ENCODE measurements at regions not wholly inside any gene's neighbourhood (a gene's known extent, or its start where the extent isn't known, plus 50 kb on each side); places are given as distances from the start of the nearest gene placed in this dataset.

DNA sequence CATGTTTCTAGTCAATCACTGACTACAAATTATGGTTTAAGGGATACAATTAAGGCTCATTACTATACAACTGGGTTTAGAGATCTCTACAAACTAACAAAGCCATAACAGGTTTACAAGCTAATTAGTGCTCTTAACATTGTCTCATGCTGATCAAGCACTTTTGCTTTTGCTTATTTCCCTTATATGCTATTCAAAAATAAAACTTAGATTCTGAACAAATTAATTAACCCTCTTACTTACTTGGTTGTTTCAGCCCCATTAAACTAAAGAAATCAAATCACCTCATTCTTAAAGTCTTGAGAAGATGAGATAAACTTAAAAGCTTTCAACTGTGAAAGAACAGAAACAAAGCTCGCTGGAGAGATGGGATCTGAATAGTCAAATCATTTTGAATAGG lies 2024.5 kb upstream of the ADGRL3 start:
- WGBS, 5 donors, result 0 to 82% (median 68%) methylated on average over 1 of the region's 1 CpG
- H3K27ac ChIP-seq, result no peak overlapping the region
- intact Hi-C loops (cut with DNase I; ENCODE audit: low total_unique reads), result no loop called here
- no peak for DNase-seq
- H3K27me3 ChIP-seq, result no peaks in the 10 kb centered on the region
- H3K9me3 ChIP-seq, result no peaks in the 10 kb centered on the region
- no peak overlapping the region for H3K4me3 ChIP-seq
- TF ChIP-seq POLR2A (IDR thresholded peaks at IDR 0.05) (no peak), POLR2AphosphoS5 (IDR thresholded peaks at IDR 0.05) (no peak)
- H3K36me3 ChIP-seq, result no peaks in the 10 kb centered on the region
- no peaks in the 10 kb centered on the region for H3K4me1 ChIP-seq

DNA sequence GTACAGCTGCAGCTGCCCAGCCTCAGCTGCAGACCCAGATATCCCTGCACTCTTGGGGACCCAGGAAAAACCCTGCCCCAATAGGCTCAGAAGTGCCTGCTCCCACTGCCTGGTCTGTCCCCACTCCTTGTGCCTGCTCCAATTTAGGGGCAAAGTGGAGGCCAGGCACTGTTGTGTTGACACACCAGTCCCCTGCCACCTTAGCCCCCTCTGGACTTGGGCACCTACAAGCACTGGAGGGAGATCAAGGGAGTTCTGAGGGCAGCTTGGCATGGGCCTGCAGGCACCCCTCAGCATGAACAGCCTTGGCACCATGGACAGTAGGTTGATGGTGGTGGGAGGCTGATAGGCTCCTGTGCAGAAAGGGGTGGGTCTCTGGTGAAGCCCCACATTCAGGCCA lies 2020.8 kb upstream of the ADGRL3 start:
- intact Hi-C loops (cut with DNase I; ENCODE audit: low total_unique reads), result no loop called here
- Histone ChIP-seq H3K9me3 (no peaks in the 10 kb centered on the region), H3K27ac (no peak overlapping the region), H3K27me3 (no peaks in the 10 kb centered on the region), H3K4me1 (no peaks in the 10 kb centered on the region), H3K36me3 (no peaks in the 10 kb centered on the region), H3K4me3 (no peak overlapping the region)
- no peak for DNase-seq
- TF ChIP-seq POLR2A (IDR thresholded peaks at IDR 0.05), result no peak

DNA sequence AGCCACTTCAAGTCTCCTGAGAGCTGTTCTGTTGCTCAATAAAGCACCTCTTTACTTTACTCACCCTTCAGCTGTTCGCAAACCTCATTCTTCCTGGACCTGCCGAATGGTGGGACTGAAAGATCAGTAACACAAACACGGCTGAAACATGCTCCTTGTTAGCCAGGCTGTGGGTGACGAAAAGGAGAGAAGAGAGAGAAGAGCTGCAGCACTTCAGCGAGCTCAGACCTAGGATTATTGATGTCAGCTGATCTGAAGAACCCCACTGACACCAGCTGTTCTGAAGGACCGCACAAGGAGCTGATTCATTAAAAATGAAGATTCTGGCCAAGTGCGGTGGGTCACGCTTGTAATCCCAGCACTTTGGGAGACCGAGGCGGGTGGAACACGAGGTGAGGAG lies 2020.0 kb upstream of the ADGRL3 start:
- Histone ChIP-seq H3K4me1 (no peaks in the 10 kb centered on the region), H3K27ac (no peak overlapping the region), H3K27me3 (no peaks in the 10 kb centered on the region), H3K4me3 (no peak overlapping the region), H3K9me3 (no peaks in the 10 kb centered on the region), H3K36me3 (no peaks in the 10 kb centered on the region)
- no peak for DNase-seq
- 71 to 80% (median 76%) methylated on average over 11 of the region's 11 CpGs for WGBS, 5 donors
- intact Hi-C loops (cut with DNase I; ENCODE audit: low total_unique reads), result no loop called here
- TF ChIP-seq, protein P1, sequence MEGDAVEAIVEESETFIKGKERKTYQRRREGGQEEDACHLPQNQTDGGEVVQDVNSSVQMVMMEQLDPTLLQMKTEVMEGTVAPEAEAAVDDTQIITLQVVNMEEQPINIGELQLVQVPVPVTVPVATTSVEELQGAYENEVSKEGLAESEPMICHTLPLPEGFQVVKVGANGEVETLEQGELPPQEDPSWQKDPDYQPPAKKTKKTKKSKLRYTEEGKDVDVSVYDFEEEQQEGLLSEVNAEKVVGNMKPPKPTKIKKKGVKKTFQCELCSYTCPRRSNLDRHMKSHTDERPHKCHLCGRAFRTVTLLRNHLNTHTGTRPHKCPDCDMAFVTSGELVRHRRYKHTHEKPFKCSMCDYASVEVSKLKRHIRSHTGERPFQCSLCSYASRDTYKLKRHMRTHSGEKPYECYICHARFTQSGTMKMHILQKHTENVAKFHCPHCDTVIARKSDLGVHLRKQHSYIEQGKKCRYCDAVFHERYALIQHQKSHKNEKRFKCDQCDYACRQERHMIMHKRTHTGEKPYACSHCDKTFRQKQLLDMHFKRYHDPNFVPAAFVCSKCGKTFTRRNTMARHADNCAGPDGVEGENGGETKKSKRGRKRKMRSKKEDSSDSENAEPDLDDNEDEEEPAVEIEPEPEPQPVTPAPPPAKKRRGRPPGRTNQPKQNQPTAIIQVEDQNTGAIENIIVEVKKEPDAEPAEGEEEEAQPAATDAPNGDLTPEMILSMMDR (IDR thresholded peaks at IDR 0.05), result no peak
- TF ChIP-seq EP300 (IDR thresholded peaks at IDR 0.05) (no peak), POLR2A (IDR thresholded peaks at IDR 0.05) (no peak), POLR2AphosphoS5 (IDR thresholded peaks at IDR 0.05) (no peak)

DNA sequence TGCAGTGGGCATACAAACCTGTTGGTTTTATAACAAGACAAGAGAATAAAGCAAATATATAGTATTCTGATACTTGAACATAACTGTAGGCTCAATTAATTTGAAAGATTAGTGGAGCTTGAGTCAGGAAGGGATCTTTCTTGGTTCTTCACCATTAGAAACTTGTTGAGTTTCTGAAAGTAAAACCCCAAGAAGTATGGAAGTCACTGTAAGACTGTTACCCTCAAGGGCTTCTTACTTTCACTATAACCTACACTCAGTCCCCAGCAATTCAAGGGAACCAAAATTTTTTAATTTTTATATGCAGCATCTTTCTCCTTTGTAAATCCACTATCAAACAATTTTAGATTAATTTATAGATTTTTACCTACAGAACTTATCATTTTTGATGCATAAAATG lies 2019.2 kb upstream of the ADGRL3 start:
- Histone ChIP-seq H3K4me1 (no peaks in the 10 kb centered on the region), H3K27ac (no peak overlapping the region), H3K27me3 (no peaks in the 10 kb centered on the region), H3K9me3 (no peaks in the 10 kb centered on the region), H3K36me3 (no peaks in the 10 kb centered on the region), H3K4me3 (no peak overlapping the region)
- intact Hi-C loops (cut with DNase I; ENCODE audit: low total_unique reads), result no loop called here
- DNase-seq, result no peak
- TF ChIP-seq, protein P1 (IDR thresholded peaks at IDR 0.05), result no peak
- TF ChIP-seq EP300 (IDR thresholded peaks at IDR 0.05) (no peak), POLR2A (IDR thresholded peaks at IDR 0.05) (no peak), POLR2AphosphoS5 (IDR thresholded peaks at IDR 0.05) (no peak)

DNA sequence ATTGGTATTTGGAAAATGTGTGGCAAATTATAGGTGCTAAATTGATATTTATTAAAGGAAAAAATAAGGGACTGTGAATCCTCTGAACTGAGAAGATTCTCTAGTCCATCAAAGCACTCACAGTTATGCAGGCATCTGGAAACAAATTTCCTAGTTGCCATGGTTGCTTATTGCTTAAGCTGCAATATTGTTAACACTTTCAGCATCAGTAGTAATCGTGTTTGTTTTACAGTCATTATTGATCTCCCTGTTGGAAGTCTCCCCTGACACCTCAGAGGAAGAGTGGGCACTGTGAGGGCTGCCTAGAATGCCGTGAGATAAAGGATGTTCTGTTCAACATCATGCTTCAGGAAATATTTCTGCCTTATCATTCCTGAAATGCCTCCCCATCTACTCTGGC lies 2004.3 kb upstream of the ADGRL3 start:
- no peak overlapping the region for H3K27ac ChIP-seq
- TF ChIP-seq, protein P1 (IDR thresholded peaks at IDR 0.05), result no peak
- TF ChIP-seq EP300 (IDR thresholded peaks at IDR 0.05), result no peak
- TF ChIP-seq POLR2A (IDR thresholded peaks at IDR 0.05), result no peak
- no peak for TF ChIP-seq POLR2AphosphoS5 (IDR thresholded peaks at IDR 0.05)
- H3K36me3 ChIP-seq, result no peaks in the 10 kb centered on the region
- intact Hi-C loops (cut with DNase I; ENCODE audit: low total_unique reads), result no loop called here
- peak in 1 of 2 donors; percentile 9 for DNase-seq
- H3K9me3 ChIP-seq, result no peaks in the 10 kb centered on the region
- no peaks in the 10 kb centered on the region for H3K4me1 ChIP-seq
- H3K4me3 ChIP-seq, result no peak overlapping the region
- 27 to 44% (median 34%) methylated on average over 2 of the region's 2 CpGs for WGBS, 5 donors
- no peaks in the 10 kb centered on the region for H3K27me3 ChIP-seq

DNA sequence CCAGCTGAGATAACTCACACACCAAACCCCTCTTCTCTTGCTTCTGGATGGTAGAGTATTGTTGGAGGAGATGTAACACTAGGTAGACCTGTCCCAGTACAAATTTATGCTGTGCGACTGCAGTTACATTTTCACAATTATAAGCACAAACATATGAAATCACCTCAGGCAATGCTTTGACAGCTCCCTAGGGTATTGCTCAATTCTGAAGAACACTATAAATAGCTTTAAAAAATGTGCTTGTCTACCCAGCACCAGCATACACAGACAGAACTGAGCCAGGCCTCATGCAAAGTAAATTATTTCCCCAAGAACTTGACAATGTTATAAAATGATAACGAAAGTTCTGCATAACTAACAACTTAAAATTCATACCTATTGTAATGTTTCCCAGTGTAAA lies 1999.1 kb upstream of the ADGRL3 start:
- TF ChIP-seq, protein P1 (IDR thresholded peaks at IDR 0.05), result no peak
- TF ChIP-seq POLR2AphosphoS5 (IDR thresholded peaks at IDR 0.05) (no peak), EP300 (IDR thresholded peaks at IDR 0.05) (no peak), POLR2A (IDR thresholded peaks at IDR 0.05) (no peak)
- intact Hi-C loops (cut with DNase I; ENCODE audit: low total_unique reads), result no loop called here
- DNase-seq, result no peak
- Histone ChIP-seq H3K27ac (no peak overlapping the region), H3K36me3 (no peaks in the 10 kb centered on the region), H3K9me3 (no peaks in the 10 kb centered on the region), H3K27me3 (no peaks in the 10 kb centered on the region), H3K4me3 (no peak overlapping the region), H3K4me1 (no peaks in the 10 kb centered on the region)
- 62 to 92% (median 80%) methylated on average over 2 of the region's 2 CpGs for WGBS, 5 donors
